H9 (cell line): ENCODE measurements at regions not wholly inside any gene's neighbourhood (a gene's known extent, or its start where the extent isn't known, plus 50 kb on each side); places are given as distances from the start of the nearest gene placed in this dataset.

Experiments used
- DNase-seq: peaks from one replicate; pipeline ENCODE4 v3.0.0-alpha.2; 2017
- H2AFZ ChIP-seq: one replicate; pipeline ENCODE4 v1.6.1; 2013; ENCODE audit warnings: mild to moderate bottlenecking, low read length, control low read depth, moderate library complexity
- H2AK5ac ChIP-seq: 2 replicates; pipeline ENCODE4 v1.6.1; 2013; ENCODE audit warnings: low read length, control low read depth, mixed read lengths; ENCODE audit not compliant: insufficient read length
- H2BK120ac ChIP-seq: one replicate; pipeline ENCODE4 v1.6.1; 2013; ENCODE audit warnings: low read depth, mild to moderate bottlenecking, low read length, control low read depth, inconsistent platforms; ENCODE audit not compliant: poor library complexity, severe bottlenecking
- H2BK12ac ChIP-seq: 2 replicates; pipeline ENCODE4 v1.6.1; 2013; ENCODE audit warnings: low read length, control low read depth, mixed read lengths, low read depth; ENCODE audit not compliant: insufficient read length
- H2BK15ac ChIP-seq: 2 replicates; pipeline ENCODE4 v1.6.1; 2013; ENCODE audit warnings: low read depth, low read length, control low read depth
- H2BK20ac ChIP-seq: one replicate; pipeline ENCODE4 v1.6.1; 2013; ENCODE audit warnings: low read depth, mild to moderate bottlenecking, low read length, control low read depth, inconsistent platforms; ENCODE audit not compliant: poor library complexity, severe bottlenecking
- H2BK5ac ChIP-seq: 2 replicates; pipeline ENCODE4 v1.6.1; 2013; ENCODE audit warnings: low read length, control low read depth, mixed read lengths; ENCODE audit not compliant: insufficient read length
- H3K14ac ChIP-seq: 2 replicates; pipeline ENCODE4 v1.6.1; 2013; ENCODE audit warnings: low read length, control low read depth; ENCODE audit not compliant: insufficient read depth
- H3K18ac ChIP-seq: 2 replicates; pipeline ENCODE4 v1.6.1; 2013; ENCODE audit warnings: low read depth, mild to moderate bottlenecking, mixed read lengths, low read length, control low read depth; ENCODE audit not compliant: insufficient read length
- H3K23ac ChIP-seq: 2 replicates; pipeline ENCODE4 v1.6.1; 2013; ENCODE audit warnings: low read length, control low read depth, mixed read lengths, low read depth; ENCODE audit not compliant: insufficient read length
- H3K23me2 ChIP-seq: 2 replicates; pipeline ENCODE4 v1.6.1; 2013; ENCODE audit warnings: low read depth, mild to moderate bottlenecking, mixed read lengths, low read length, control low read depth; ENCODE audit not compliant: insufficient read length, poor library complexity, severe bottlenecking
- H3K27ac ChIP-seq: 2 replicates; pipeline ENCODE4 v1.5.1; 2013; ENCODE audit warnings: low read length, control low read depth, mixed read lengths, low read depth; ENCODE audit not compliant: insufficient read length
- H3K27me3 ChIP-seq: 2 replicates; pipeline ENCODE4 v1.6.1; 2013; ENCODE audit warnings: low read length, control low read depth, inconsistent platforms; ENCODE audit not compliant: insufficient read depth
- H3K4ac ChIP-seq: 2 replicates; pipeline ENCODE4 v1.6.1; 2013; ENCODE audit warnings: low read depth, mild to moderate bottlenecking, control low read depth, inconsistent platforms, low read length, moderate library complexity
- H3K4me1 ChIP-seq: 2 replicates; pipeline ENCODE4 v1.6.1; 2013; ENCODE audit warnings: low read length, control low read depth, inconsistent platforms; ENCODE audit not compliant: insufficient read depth
- H3K4me2 ChIP-seq: 2 replicates; pipeline ENCODE4 v1.6.1; 2013; ENCODE audit warnings: low read length, control low read depth, mixed read lengths; ENCODE audit not compliant: insufficient read length, insufficient read depth
- H3K56ac ChIP-seq: 2 replicates; pipeline ENCODE4 v1.6.1; 2013; ENCODE audit warnings: low read depth, mild to moderate bottlenecking, mixed read lengths, low read length, control low read depth; ENCODE audit not compliant: insufficient read length
- H3K79me1 ChIP-seq: 2 replicates; pipeline ENCODE4 v1.6.1; 2013; ENCODE audit warnings: low read depth, mild to moderate bottlenecking, moderate library complexity, low read length, control low read depth, inconsistent platforms; ENCODE audit not compliant: insufficient read depth, poor library complexity, severe bottlenecking
- H3K79me2 ChIP-seq: 2 replicates; pipeline ENCODE4 v1.6.1; 2013; ENCODE audit warnings: low read length, control low read depth, inconsistent platforms; ENCODE audit not compliant: insufficient read depth
- H3K9ac ChIP-seq: 2 replicates; pipeline ENCODE4 v1.6.1; 2013; ENCODE audit warnings: low read length, control low read depth, mixed read lengths; ENCODE audit not compliant: insufficient read length; ENCODE audit errors: extremely low read depth
- H3K9me3 ChIP-seq: one replicate; pipeline ENCODE4 v1.6.1; 2013; ENCODE audit warnings: low read depth, low read length, inconsistent platforms; ENCODE audit not compliant: control insufficient read depth
- H3T11ph ChIP-seq: one replicate; pipeline ENCODE4 v1.6.1; 2013; ENCODE audit warnings: mild to moderate bottlenecking, low read length, control low read depth, inconsistent platforms
- H4K20me1 ChIP-seq: one replicate; pipeline ENCODE4 v1.6.1; 2013; ENCODE audit not compliant: control insufficient read depth, insufficient read length, insufficient read depth
- H4K5ac ChIP-seq: 2 replicates; pipeline ENCODE4 v1.6.1; 2013; ENCODE audit warnings: low read depth, mild to moderate bottlenecking, mixed read lengths, low read length, control low read depth; ENCODE audit not compliant: insufficient read length
- H4K8ac ChIP-seq: replicated peaks from 2 replicates; pipeline ENCODE4 v1.6.1; 2013; ENCODE audit warnings: low read length, control low read depth, mixed read lengths, low read depth; ENCODE audit not compliant: insufficient read length
- H4K91ac ChIP-seq: 2 replicates; pipeline ENCODE4 v1.6.1; 2013; ENCODE audit warnings: low read depth, mild to moderate bottlenecking, moderate library complexity, mixed read lengths, low read length, control low read depth; ENCODE audit not compliant: insufficient read length
- H3K27ac Mint-ChIP-seq, 3 experiments: 2 replicates in 2 of 3; 3 replicates in 1 of 3; pipeline ENCODE4 v1.8.0; 2020 to 2021; ENCODE audit warnings: mixed read lengths in 3 of 3, mild to moderate bottlenecking in 1 of 3, moderate library complexity in 1 of 3
- H3K27me3 Mint-ChIP-seq: 2 replicates; pipeline ENCODE4 v1.8.0; 2021; ENCODE audit warnings: low read depth, mild to moderate bottlenecking, moderate library complexity, mixed read lengths
- H3K36me3 Mint-ChIP-seq, 3 experiments: 2 replicates in 2 of 3; 3 replicates in 1 of 3; pipeline ENCODE4 v1.8.0; 2020 to 2021; ENCODE audit warnings: low read depth in 3 of 3, mixed read lengths in 3 of 3; ENCODE audit not compliant: insufficient read depth in 1 of 3
- H3K4me1 Mint-ChIP-seq, 2 experiments: 2 replicates each; pipeline ENCODE4 v1.8.0; 2020; ENCODE audit warnings: mixed read lengths in 2 of 2
- H3K4me3 Mint-ChIP-seq, 2 experiments: 2 replicates in 1 of 2; 3 replicates in 1 of 2; pipeline ENCODE4 v1.8.0; 2020 to 2021; ENCODE audit warnings: mild to moderate bottlenecking in 2 of 2, mixed read lengths in 2 of 2, moderate library complexity in 1 of 2
- H3K9me3 Mint-ChIP-seq, 2 experiments: 2 replicates in 1 of 2; 3 replicates in 1 of 2; pipeline ENCODE4 v1.8.0; 2020; ENCODE audit warnings: mild to moderate bottlenecking in 2 of 2, mixed read lengths in 2 of 2, moderate library complexity in 1 of 2
- WGBS: extraction: QIAGEN DNeasy Blood & Tissue Kit; methylation state at CpG from one replicate; pipeline ENCODE4 v1.1.7; 2013; ENCODE audit warnings: missing lambda C conversion rate, low lambda C conversion rate, mixed read lengths; ENCODE audit not compliant: insufficient read length; ENCODE audit errors: extremely low coverage; 5-methylcytosine and 5-hydroxymethylcytosine counted together
- TF ChIP-seq, protein P1 (sequence below): fragments of 200-600 bp; sonication (generic); conservative IDR thresholded peaks from 3 replicates; pipeline ENCODE4 v1.8.0; 2021; ENCODE audit warnings: antibody characterized with exemption, mild to moderate bottlenecking

DNA sequence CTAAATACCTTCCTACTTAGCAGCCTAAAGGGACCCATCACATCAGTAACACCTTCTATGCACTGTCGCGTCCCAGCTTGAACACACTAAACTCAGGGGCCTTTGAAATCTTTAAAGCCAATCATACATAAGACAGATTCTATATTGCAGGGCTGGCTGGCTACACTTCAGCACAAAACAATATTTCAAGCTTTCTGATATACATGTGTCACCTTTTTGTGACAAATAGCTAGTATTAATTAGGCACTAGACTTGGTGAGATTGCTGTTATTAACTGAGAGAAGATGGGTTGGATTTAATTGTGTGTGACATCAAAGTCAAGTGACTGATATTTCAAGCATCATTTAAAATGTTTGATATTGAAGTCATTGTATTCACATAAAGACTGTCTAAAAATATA, 148.4 kb downstream of the ZIC4 start:
- Histone ChIP-seq H3K27me3 (no peaks in the 10 kb centered on the region), H3K9ac (no peak overlapping the region), H2BK12ac (no peak overlapping the region), H4K5ac (no peak overlapping the region), H3K9me3 (no peaks in the 10 kb centered on the region), H4K91ac (no peak overlapping the region), H4K20me1 (no peaks in the 10 kb centered on the region), H3K79me2 (no peaks in the 10 kb centered on the region), H3K4me2 (no peak overlapping the region), H2AK5ac (no peak overlapping the region), H2AFZ (no peak overlapping the region), H3K18ac (no peak overlapping the region), H3K27ac (no peak overlapping the region), H3K4me1 (no peaks in the 10 kb centered on the region), H3K56ac (no peak overlapping the region), H3K23ac (no peak overlapping the region), H3K4ac (no peak overlapping the region), H3K79me1 (no peaks in the 10 kb centered on the region), H2BK20ac (no peak overlapping the region), H2BK120ac (no peak overlapping the region), H3K14ac (no peak overlapping the region), H2BK5ac (no peak overlapping the region), H3T11ph (no peak overlapping the region), H3K23me2 (no peaks in the 10 kb centered on the region), H2BK15ac (no peak overlapping the region), H4K8ac (no peak overlapping the region)
- no peaks in the 10 kb centered on the region for H3K36me3 Mint-ChIP-seq
- no peaks in the 10 kb centered on the region for H3K27me3 Mint-ChIP-seq
- WGBS, result no CpG with 5 or more reads among the region's 2 CpGs
- H3K4me3 Mint-ChIP-seq, result no peak overlapping the region
- H3K27ac Mint-ChIP-seq, result no peak overlapping the region
- H3K4me1 Mint-ChIP-seq, result peaks cover 0 to 3% of the 10 kb centered on the region in 2 experiments; a peak in 1 of 4 replicates
- no peak for DNase-seq
- TF ChIP-seq, protein P1, sequence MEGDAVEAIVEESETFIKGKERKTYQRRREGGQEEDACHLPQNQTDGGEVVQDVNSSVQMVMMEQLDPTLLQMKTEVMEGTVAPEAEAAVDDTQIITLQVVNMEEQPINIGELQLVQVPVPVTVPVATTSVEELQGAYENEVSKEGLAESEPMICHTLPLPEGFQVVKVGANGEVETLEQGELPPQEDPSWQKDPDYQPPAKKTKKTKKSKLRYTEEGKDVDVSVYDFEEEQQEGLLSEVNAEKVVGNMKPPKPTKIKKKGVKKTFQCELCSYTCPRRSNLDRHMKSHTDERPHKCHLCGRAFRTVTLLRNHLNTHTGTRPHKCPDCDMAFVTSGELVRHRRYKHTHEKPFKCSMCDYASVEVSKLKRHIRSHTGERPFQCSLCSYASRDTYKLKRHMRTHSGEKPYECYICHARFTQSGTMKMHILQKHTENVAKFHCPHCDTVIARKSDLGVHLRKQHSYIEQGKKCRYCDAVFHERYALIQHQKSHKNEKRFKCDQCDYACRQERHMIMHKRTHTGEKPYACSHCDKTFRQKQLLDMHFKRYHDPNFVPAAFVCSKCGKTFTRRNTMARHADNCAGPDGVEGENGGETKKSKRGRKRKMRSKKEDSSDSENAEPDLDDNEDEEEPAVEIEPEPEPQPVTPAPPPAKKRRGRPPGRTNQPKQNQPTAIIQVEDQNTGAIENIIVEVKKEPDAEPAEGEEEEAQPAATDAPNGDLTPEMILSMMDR, result no peak
- no peaks in the 10 kb centered on the region for H3K9me3 Mint-ChIP-seq
